ENCODE measurements at regions not wholly inside any gene's neighbourhood (a gene's known extent, or its start where the extent isn't known, plus 50 kb on each side); places are given as distances from the start of the nearest gene placed in this dataset.
"Not testable (repeated sequence)": the region's sequence is repeated elsewhere in the genome, so short reads cannot be mapped to it uniquely, and the experiment has no call there.

GRCh38 chr18:41899535-41899934 is 55.5 kb upstream of the PIK3C3 start:
- H3K36me3 ChIP-seq, result no peaks in the 10 kb centered on the region
- no peaks in the 10 kb centered on the region for H3K27me3 ChIP-seq
- DNase-seq, result no peak

GRCh38 chr18:41893432-41893831 is 61.6 kb upstream of the PIK3C3 start:
- H3K9me3 ChIP-seq, result no peaks in the 10 kb centered on the region
- no peak overlapping the region for H3K4me3 ChIP-seq
- H3K27me3 ChIP-seq, result no peaks in the 10 kb centered on the region
- no peak for DNase-seq
- no peaks in the 10 kb centered on the region for H3K36me3 ChIP-seq

More at GRCh38 chr18:41899535-41899934, 55.5 kb upstream of the PIK3C3 start:
- H3K4me3 ChIP-seq, result no peak overlapping the region
- H3K9me3 ChIP-seq, result no peaks in the 10 kb centered on the region

GRCh38 chr18:41887100-41887499 is 67.9 kb upstream of the PIK3C3 start:
- DNase-seq, result no peak

GRCh38 chr18:41886126-41886807 is 68.8 kb upstream of the PIK3C3 start:
- no peak overlapping the region for H3K4me3 ChIP-seq
- no peaks in the 10 kb centered on the region for H3K9me3 ChIP-seq
- H3K27me3 ChIP-seq, result no peaks in the 10 kb centered on the region
- no peak for DNase-seq
- H3K36me3 ChIP-seq, result no peaks in the 10 kb centered on the region

More at GRCh38 chr18:41887100-41887499, 67.9 kb upstream of the PIK3C3 start:
- Histone ChIP-seq H3K9me3 (no peaks in the 10 kb centered on the region), H3K4me3 (no peak overlapping the region), H3K36me3 (no peaks in the 10 kb centered on the region), H3K27me3 (no peaks in the 10 kb centered on the region)

- Histone ChIP-seq H3K36me3 (no peaks in the 10 kb centered on the region), H3K4me3 (no peak overlapping the region), H3K9me3 (no peaks in the 10 kb centered on the region), H3K27me3 (no peaks in the 10 kb centered on the region)
- DNase-seq, result peak; percentile 49
Measured at GRCh38 chr18:41881285-41881684, 73.7 kb upstream of the PIK3C3 start.

GRCh38 chr18:41879256-41879655 is 75.8 kb upstream of the PIK3C3 start:
- Histone ChIP-seq H3K4me3 (no peak overlapping the region), H3K9me3 (no peaks in the 10 kb centered on the region), H3K27me3 (no peaks in the 10 kb centered on the region), H3K36me3 (no peaks in the 10 kb centered on the region)
- no peak for DNase-seq

GRCh38 chr18:41875094-41875780 is 79.8 kb upstream of the PIK3C3 start:
- no peak for DNase-seq
- H3K36me3 ChIP-seq, result no peaks in the 10 kb centered on the region
- no peaks in the 10 kb centered on the region for H3K27me3 ChIP-seq
- H3K9me3 ChIP-seq, result no peaks in the 10 kb centered on the region
- no peak overlapping the region for H3K4me3 ChIP-seq

GRCh38 chr18:41873730-41874129 is 81.3 kb upstream of the PIK3C3 start:
- Histone ChIP-seq H3K9me3 (no peaks in the 10 kb centered on the region), H3K4me3 (no peak overlapping the region), H3K36me3 (no peaks in the 10 kb centered on the region), H3K27me3 (no peaks in the 10 kb centered on the region)
- no peak for DNase-seq

- H3K4me3 ChIP-seq, result no peak overlapping the region
- H3K27me3 ChIP-seq, result no peaks in the 10 kb centered on the region
- H3K9me3 ChIP-seq, result no peaks in the 10 kb centered on the region
- DNase-seq, result no peak
- H3K36me3 ChIP-seq, result no peaks in the 10 kb centered on the region
Measured at GRCh38 chr18:41872206-41872605, 82.8 kb upstream of the PIK3C3 start.

- no peak overlapping the region for H3K4me3 ChIP-seq
- no peak for DNase-seq
- no peaks in the 10 kb centered on the region for H3K9me3 ChIP-seq
- no peaks in the 10 kb centered on the region for H3K36me3 ChIP-seq
- H3K27me3 ChIP-seq, result no peaks in the 10 kb centered on the region
Measured at GRCh38 chr18:41871229-41872000, 83.6 kb upstream of the PIK3C3 start.

- Histone ChIP-seq H3K36me3 (no peaks in the 10 kb centered on the region), H3K27me3 (no peaks in the 10 kb centered on the region), H3K9me3 (no peaks in the 10 kb centered on the region), H3K4me3 (no peak overlapping the region)
- DNase-seq, result no peak
Measured at GRCh38 chr18:41870817-41871216, 84.2 kb upstream of the PIK3C3 start.

GRCh38 chr18:41870191-41870590 is 84.8 kb upstream of the PIK3C3 start:
- no peaks in the 10 kb centered on the region for H3K9me3 ChIP-seq
- no peak for DNase-seq
- H3K4me3 ChIP-seq, result no peak overlapping the region
- no peaks in the 10 kb centered on the region for H3K27me3 ChIP-seq
- no peaks in the 10 kb centered on the region for H3K36me3 ChIP-seq

GRCh38 chr18:41865796-41866195 is 89.2 kb upstream of the PIK3C3 start:
- not testable (repeated sequence) for H3K9me3 ChIP-seq, H3K27me3 ChIP-seq, H3K4me3 ChIP-seq, H3K36me3 ChIP-seq, DNase-seq

GRCh38 chr18:41864216-41864615 is 90.8 kb upstream of the PIK3C3 start:
- no peaks in the 10 kb centered on the region for H3K36me3 ChIP-seq
- H3K9me3 ChIP-seq, result no peaks in the 10 kb centered on the region
- H3K27me3 ChIP-seq, result no peaks in the 10 kb centered on the region
- no peak for DNase-seq
- no peak overlapping the region for H3K4me3 ChIP-seq

- Histone ChIP-seq H3K36me3 (no peaks in the 10 kb centered on the region), H3K27me3 (no peaks in the 10 kb centered on the region), H3K9me3 (no peaks in the 10 kb centered on the region), H3K4me3 (no peak overlapping the region)
- no peak for DNase-seq
Measured at GRCh38 chr18:41862921-41863320, 92.1 kb upstream of the PIK3C3 start.

- no peak for DNase-seq
- Histone ChIP-seq H3K27me3 (no peaks in the 10 kb centered on the region), H3K36me3 (no peaks in the 10 kb centered on the region), H3K4me3 (no peak overlapping the region), H3K9me3 (no peaks in the 10 kb centered on the region)
Measured at GRCh38 chr18:41860987-41861386, 94.0 kb upstream of the PIK3C3 start.

GRCh38 chr18:41858761-41859555 is 96.1 kb upstream of the PIK3C3 start:
- Histone ChIP-seq H3K4me3 (no peak overlapping the region), H3K36me3 (no peaks in the 10 kb centered on the region), H3K27me3 (no peaks in the 10 kb centered on the region), H3K9me3 (no peaks in the 10 kb centered on the region)
- DNase-seq, result no peak

Measured in MG63 (cell line).